NCI-H187 treated with DMSO at 0.1 percent for 48 hours (cell line): ENCODE measurements at regions not wholly inside any gene's neighbourhood (a gene's known extent, or its start where the extent isn't known, plus 50 kb on each side); places are given as distances from the start of the nearest gene placed in this dataset.

Source experiments
- DNase-seq: peaks from one replicate; lab custom pipeline; 2025; lab: John Stamatoyannopoulos, UW

GRCh38 chr5:61652916-61653315 lies 320.9 kb downstream of the ZSWIM6 start:
- DNase-seq, result no peak

- no peak for DNase-seq
Measured at GRCh38 chr5:61653807-61654580, 321.9 kb downstream of the ZSWIM6 start.

GRCh38 chr5:61654876-61655275 lies 322.8 kb downstream of the ZSWIM6 start:
- DNase-seq, result no peak

- DNase-seq, result no peak
Measured at GRCh38 chr5:61657010-61657409, 325.0 kb downstream of the ZSWIM6 start.

DNA sequence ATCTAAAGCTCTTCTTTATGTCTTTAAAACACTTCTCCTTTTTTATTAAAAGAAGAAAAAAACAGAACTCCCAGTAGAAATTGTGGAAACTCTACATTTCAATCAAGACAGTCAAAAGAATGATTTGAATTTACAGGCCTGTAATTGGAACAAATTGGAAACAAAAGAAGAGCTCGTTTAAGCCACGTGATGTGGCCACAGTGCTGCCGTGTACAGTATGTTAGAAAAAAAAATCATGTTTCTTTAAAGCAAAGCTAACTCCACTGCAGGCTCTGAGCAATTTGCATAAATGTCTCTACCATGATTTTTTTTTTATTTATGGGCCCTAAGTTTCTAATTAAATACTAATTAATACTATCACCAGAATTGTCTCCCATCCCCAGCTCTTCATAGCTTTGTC lies 325.6 kb downstream of the ZSWIM6 start:
- no peak for DNase-seq

DNA sequence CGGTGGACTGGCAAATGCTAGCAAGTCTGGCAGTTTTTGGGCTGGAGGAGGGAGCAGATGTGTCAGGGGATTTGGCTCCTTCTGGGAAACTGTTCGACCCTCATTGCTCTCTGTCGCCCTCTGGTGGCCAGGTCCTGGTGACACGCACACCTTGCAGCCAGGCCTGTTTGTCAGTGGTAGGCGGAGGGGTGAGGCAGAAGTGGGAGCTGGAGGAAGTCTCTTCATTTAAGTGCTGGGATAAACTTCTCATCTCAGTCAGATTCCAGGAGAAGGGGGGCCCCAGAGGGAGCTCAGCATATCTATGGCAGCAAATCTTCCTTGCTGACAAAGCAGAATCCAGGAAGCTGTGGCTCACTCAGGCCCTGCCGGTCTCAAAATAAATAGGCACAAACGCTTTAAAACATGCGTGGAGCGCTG lies 326.5 kb downstream of the ZSWIM6 start:
- peak; percentile 15 for DNase-seq

DNA sequence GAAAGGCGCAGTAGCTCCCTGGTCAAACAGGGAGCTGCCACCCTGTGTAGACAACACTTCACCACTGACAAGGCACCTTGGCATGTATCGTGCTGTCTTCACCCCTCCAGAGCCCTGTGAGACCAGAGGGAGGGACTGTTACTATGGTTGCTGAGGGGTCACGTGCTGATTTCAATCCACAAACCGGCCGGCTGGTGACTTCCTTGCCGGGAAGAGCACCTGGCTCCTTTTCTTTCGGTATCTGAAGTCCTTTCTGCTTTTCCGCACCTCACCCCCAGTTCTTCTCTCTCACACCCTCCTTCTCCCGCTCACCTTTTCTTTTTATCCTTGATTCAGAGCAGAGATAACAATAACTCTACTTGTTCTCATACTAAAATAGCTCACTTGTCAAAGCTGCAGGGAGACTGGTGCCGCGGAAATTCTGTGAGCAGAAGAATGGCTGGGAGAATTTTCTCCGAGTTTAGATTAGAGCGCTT lies 327.2 kb downstream of the ZSWIM6 start:
- no peak for DNase-seq

DNA sequence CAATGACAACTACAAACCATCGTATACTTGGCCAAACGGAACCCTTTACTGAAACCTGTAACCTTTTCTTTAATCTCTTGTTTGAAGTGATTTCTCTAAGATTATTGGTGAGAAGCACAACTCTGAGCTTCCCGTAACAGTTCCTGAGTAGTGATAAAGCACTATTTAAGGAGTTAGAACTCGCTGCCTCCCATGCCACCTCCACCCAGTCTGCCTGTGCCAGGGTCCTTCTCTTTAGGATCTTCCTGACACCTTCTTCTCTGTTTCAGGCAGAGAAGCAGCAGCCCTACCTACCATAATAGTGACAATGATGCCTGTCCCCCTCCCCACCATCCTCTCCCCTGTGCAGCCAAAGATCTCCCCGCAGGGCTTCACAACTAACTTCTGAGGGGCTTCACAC lies 330.6 kb downstream of the ZSWIM6 start:
- DNase-seq, result no peak

DNA sequence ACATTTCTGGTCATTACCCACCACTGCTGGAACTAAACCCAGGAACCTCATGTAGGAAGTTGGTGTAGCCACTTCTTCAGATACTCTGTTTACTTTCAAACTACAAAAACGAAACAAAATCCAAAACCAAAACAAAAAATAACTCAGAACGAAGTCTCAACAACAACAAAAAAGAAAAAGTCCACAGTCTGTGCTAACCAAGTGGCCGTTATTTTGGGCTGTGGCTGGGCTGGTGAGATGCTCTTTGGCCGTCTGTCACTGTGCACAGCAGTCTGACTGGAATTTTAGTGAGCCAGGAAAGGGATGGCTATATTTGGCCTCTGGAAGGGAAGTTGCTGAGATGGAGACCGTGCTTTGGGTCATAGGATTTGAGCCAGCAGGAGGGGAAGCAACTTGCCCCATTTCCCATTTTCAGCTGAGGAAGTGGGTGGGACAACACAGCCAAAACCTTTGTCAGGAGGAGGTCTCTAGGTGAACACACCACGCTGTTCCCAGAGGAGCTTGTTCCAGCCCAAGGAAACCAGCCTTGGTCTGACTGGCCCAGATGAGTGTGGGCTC lies 334.1 kb downstream of the ZSWIM6 start:
- DNase-seq, result no peak

DNA sequence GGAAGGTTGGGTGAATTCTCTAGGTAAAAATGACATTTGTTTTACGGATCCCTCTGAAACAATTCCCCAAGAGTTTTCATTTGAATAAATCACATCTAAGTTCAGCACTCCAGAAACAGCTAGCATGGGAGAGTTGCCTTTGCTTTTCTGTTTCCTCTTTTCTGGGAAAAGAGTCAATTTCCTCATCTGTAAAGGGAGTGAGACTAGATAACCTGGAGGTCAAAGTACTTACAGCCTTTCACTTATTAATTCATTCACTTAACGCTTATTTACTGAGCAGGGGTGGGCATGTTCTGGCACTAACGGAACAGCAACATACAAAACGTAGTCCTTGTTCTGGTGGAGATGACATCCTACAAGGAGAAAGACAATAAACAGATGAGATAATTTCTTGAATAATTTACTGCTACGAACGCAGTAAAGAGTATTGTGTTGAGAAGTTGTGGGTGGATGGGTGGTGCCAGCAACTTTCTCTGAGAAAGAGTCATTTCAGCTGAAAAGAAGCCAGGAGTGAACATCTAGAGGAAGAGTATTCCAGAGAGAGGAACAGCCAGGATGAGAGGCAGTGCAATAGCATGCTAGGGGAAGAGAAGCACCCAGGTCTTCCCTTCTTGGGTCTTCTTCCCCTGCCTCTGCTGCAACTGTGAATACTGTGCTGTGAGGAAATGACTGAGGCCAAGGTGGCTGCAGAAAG lies 335.6 kb downstream of the ZSWIM6 start:
- no peak for DNase-seq

- no peak for DNase-seq
Measured at GRCh38 chr5:61669531-61669930, 337.5 kb downstream of the ZSWIM6 start.

DNA sequence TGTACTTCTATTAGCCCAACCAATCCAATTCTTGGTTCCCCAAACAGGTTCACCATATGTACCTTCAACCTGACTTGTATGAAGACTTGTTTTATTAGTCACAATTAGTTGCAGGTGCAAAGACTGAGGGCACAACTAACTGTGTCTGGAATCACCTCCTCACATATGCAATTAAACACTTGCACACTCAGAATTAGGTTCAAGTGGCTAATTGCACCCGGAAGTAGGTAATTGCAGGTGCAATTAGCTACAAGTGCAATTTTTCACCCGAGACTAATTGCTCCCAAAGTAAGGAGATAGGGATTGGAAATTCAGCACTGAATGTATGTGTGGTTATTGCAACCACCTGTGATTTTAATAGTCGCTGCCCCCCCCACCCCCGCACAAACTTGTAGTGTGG lies 338.9 kb downstream of the ZSWIM6 start:
- no peak for DNase-seq

- DNase-seq, result no peak
Measured at GRCh38 chr5:61673007-61673735, 341.1 kb downstream of the ZSWIM6 start.

DNA sequence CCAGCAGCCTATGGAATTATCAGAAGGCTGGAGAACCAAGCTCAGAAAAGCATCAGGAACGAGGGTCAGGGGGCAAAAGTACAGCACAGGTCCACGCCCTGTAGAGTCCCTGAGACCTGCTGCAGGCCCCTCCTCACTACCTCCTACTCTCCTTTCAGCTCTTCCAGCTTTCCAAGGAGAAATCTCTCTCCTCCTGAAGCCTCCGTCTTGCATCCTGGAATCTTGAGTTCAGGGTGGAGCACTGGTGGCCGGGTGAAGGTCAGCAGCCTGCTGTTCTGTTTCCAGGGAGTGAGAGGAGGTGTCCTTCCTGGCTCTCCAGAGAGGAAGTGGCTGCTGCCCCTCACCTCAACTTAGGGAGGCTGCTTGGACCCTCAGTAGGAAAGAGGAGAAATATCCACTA lies 342.3 kb downstream of the ZSWIM6 start:
- DNase-seq, result no peak

- DNase-seq, result no peak
Measured at GRCh38 chr5:61675015-61675692, 343.1 kb downstream of the ZSWIM6 start.

GRCh38 chr5:61677220-61677619 lies 345.2 kb downstream of the ZSWIM6 start:
- DNase-seq, result no peak

DNA sequence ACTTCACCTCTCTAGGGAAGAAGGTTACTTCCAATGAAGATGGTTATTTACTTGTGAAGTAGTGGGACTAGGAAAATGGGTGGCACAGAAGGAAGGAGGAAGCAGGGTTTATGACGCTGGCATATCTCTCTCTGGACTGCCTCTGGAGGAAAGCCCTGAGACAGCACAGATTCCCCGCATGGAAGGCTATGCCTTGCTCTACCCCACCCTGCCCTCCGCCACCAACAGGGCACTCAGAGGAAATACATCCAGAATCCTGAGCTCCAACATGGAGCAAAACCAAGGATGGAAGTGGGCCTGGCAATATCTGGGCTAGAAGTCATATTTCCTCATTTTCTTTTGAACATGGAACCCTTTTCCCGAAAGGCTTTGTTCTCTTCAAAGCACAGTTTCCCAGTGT lies 346.9 kb downstream of the ZSWIM6 start:
- no peak for DNase-seq

DNA sequence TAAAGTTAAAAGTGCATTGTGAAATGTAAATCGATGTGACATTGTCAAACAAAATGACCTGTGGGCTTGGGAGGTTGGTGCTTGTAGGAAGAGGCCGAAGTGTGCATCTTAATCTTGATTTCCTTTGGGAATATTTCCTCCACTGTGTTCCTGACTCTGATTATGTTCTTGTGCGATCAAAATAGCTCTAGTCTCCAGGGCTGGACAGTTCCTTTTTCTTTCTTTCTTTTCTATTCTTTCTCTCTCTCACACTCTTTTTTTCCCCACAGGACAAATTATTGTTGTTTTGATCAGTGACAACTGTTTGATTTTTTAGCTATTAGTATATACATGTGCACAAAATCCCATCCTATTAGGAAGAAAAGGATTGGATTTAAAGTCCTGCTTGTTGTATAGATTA lies 347.5 kb downstream of the ZSWIM6 start:
- no peak for DNase-seq

- DNase-seq, result no peak
Measured at GRCh38 chr5:61680247-61680646, 348.2 kb downstream of the ZSWIM6 start.

DNA sequence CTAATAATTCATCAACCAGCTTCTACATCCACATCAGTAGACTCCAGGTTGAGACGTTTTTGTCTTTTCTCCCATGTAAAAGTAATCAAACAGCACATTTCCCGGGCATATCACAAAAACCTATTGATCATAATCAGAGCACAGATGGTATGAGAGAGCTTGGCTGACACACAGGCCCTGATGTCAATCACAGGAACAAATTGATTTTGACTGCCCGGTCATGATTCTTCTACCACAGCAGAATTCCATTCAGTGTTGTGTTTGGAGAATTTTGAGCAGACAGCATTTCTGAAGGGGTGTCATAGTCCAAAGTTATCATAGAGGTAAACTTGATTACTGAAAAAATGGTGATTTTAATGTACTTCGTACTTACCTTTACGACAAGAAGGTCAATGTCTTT lies 351.1 kb downstream of the ZSWIM6 start:
- no peak for DNase-seq

- DNase-seq, result no peak
Measured at GRCh38 chr5:61683926-61684325, 351.9 kb downstream of the ZSWIM6 start.
